ENCODE measurements at regions not wholly inside any gene's neighbourhood (a gene's known extent, or its start where the extent isn't known, plus 50 kb on each side); places are given as distances from the start of the nearest gene placed in this dataset.

DNA sequence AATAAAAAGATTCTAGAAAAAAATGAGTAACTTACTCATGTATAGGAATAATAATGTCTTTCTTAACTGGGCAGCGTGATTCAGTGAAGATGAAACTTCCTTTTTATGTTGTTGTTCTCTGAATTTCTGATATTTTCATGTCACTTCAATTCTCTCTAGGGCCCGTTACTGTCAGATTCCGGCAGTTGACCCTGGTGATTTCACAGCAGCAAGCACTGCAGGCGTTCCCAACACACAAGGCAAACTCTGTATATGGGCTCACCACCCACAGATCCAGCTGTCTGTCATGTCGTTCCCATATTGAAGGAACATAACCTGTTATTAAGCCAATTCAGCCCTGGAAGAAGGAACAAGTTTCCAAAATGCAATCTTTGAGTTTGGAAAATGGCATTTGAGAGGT, 288.3 kb upstream of the GALNTL6 start:
- H3K27ac ChIP-seq (ENCODE audit: insufficient read depth, low read depth, low read length) = no peak overlapping the region
- no peak overlapping the region for H3K4me3 ChIP-seq (replicated peaks in 1 of 3; ENCODE audit: insufficient read depth in 1 of 3, low read depth in 1 of 3, low read length in 3 of 3)
- no peaks in the 10 kb centered on the region for H3K79me2 ChIP-seq (ENCODE audit: control insufficient read depth, insufficient read depth, low read length)
- no peaks in the 10 kb centered on the region for H3K4me1 ChIP-seq (ENCODE audit: control insufficient read depth, extremely low read depth, insufficient read depth, low read length)
- no peak overlapping the region for H3K4me2 ChIP-seq (ENCODE audit: insufficient read depth, low read length)
- DNase-seq (ENCODE audit: low read depth, low spot score) (no peak), FAIRE-seq (no peak)
- CTCF ChIA-PET = no interaction called here
- no peaks in the 10 kb centered on the region for H4K20me1 ChIP-seq (replicated peaks; ENCODE audit: control insufficient read depth, extremely low read depth, insufficient read depth, low read length)
- H3K27me3 ChIP-seq (ENCODE audit: control insufficient read depth in 2 of 2, insufficient read depth in 2 of 2, low read length in 2 of 2) = no peaks in the 10 kb centered on the region
- H3K9me1 ChIP-seq (replicated peaks; ENCODE audit: control insufficient read depth, extremely low read depth, insufficient read depth, low read length) = no peaks in the 10 kb centered on the region
- H2AFZ ChIP-seq (ENCODE audit: low read depth, low read length) = no peak overlapping the region
- H3K36me3 ChIP-seq (ENCODE audit: control insufficient read depth in 2 of 2, extremely low read depth in 1 of 2, insufficient read depth in 2 of 2, low read length in 2 of 2) = no peaks in the 10 kb centered on the region
- dilution Hi-C loops (cut with MboI; ENCODE audit: extremely low pct_ligation_motif_present, low sequenced_read_pairs) = no loop called here
- peaks cover 1% of the 10 kb centered on the region for H3K9me3 ChIP-seq (replicated peaks; ENCODE audit: control insufficient read depth, insufficient read depth, low read length)
- TF ChIP-seq EZH2 (IDR thresholded peaks at IDR 0.05; ENCODE audit: borderline replicate concordance, low read depth, low read length, severe bottlenecking) = no peak
- POLR2A ChIA-PET = no interaction called here
- no TSS peak for BruUV-seq (replicated peaks)
- no peak overlapping the region for H3K9ac ChIP-seq (replicated peaks; ENCODE audit: extremely low read depth, insufficient read depth, low read length)
- intact Hi-C loops (cut with micrococcal nuclease) = no loop called here

GRCh38 chr4:171521726-171522125, 291.5 kb upstream of the GALNTL6 start:
- TF ChIP-seq CTCF (IDR thresholded peaks at IDR 0.05; ENCODE audit: extremely low read depth in 1 of 2, insufficient read depth in 1 of 2, low read depth in 1 of 2, low read length in 2 of 2) (no peak), POLR2A (IDR thresholded peaks at IDR 0.05; ENCODE audit: low read depth, low read length) (no peak), EZH2 (IDR thresholded peaks at IDR 0.05; ENCODE audit: borderline replicate concordance, low read depth, low read length, severe bottlenecking) (no peak), GATA2 (IDR thresholded peaks at IDR 0.05; ENCODE audit: insufficient read depth, insufficient read length, low read depth, low read length) (no peak), JUN (IDR thresholded peaks at IDR 0.05; ENCODE audit: borderline replicate concordance, insufficient read depth, insufficient read length, low read depth) (no peak), FOS (IDR thresholded peaks at IDR 0.05; ENCODE audit: borderline replicate concordance, insufficient read depth, low read length) (no peak), MYC (IDR thresholded peaks at IDR 0.05; ENCODE audit: low read depth, low read length) (no peak), POLR2AphosphoS5 (IDR thresholded peaks at IDR 0.05; ENCODE audit: insufficient read depth, low read depth, low read length) (no peak)
- TF ChIP-seq, protein P1, sequence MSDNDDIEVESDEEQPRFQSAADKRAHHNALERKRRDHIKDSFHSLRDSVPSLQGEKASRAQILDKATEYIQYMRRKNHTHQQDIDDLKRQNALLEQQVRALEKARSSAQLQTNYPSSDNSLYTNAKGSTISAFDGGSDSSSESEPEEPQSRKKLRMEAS (IDR thresholded peaks at IDR 0.05; ENCODE audit: insufficient read depth, insufficient read length) = no peak
- ChIA-PET CTCF (no interaction called here), POLR2A (no interaction called here)
- H3K4me2 ChIP-seq (ENCODE audit: insufficient read depth, low read length) = no peak overlapping the region
- no peaks in the 10 kb centered on the region for H4K20me1 ChIP-seq (replicated peaks; ENCODE audit: control insufficient read depth, extremely low read depth, insufficient read depth, low read length)
- H3K27me3 ChIP-seq (ENCODE audit: control insufficient read depth in 2 of 2, insufficient read depth in 2 of 2, low read length in 2 of 2) = no peaks in the 10 kb centered on the region
- no peaks in the 10 kb centered on the region for H3K9me1 ChIP-seq (replicated peaks; ENCODE audit: control insufficient read depth, extremely low read depth, insufficient read depth, low read length)
- H3K79me2 ChIP-seq (ENCODE audit: control insufficient read depth, insufficient read depth, low read length) = no peaks in the 10 kb centered on the region
- DNase-seq (ENCODE audit: low read depth, low spot score) (no peak), FAIRE-seq (no peak)
- no peak overlapping the region for H2AFZ ChIP-seq (ENCODE audit: low read depth, low read length)
- H3K4me3 ChIP-seq (replicated peaks in 1 of 3; ENCODE audit: insufficient read depth in 1 of 3, low read depth in 1 of 3, low read length in 3 of 3) = no peak overlapping the region
- peaks cover 3% of the 10 kb centered on the region for H3K9me3 ChIP-seq (replicated peaks; ENCODE audit: control insufficient read depth, insufficient read depth, low read length)
- no peak overlapping the region for H3K27ac ChIP-seq (ENCODE audit: insufficient read depth, low read depth, low read length)
- H3K4me1 ChIP-seq (ENCODE audit: control insufficient read depth, extremely low read depth, insufficient read depth, low read length) = no peaks in the 10 kb centered on the region
- no peak overlapping the region for H3K9ac ChIP-seq (replicated peaks; ENCODE audit: extremely low read depth, insufficient read depth, low read length)
- H3K36me3 ChIP-seq (ENCODE audit: control insufficient read depth in 2 of 2, extremely low read depth in 1 of 2, insufficient read depth in 2 of 2, low read length in 2 of 2) = no peaks in the 10 kb centered on the region
- no TSS peak for BruUV-seq (replicated peaks)
- dilution Hi-C loops (cut with MboI; ENCODE audit: extremely low pct_ligation_motif_present, low sequenced_read_pairs) = no loop called here
- intact Hi-C loops (cut with micrococcal nuclease) = no loop called here
